BJ (cell line): ENCODE measurements at regions not wholly inside any gene's neighbourhood (a gene's known extent, or its start where the extent isn't known, plus 50 kb on each side); places are given as distances from the start of the nearest gene placed in this dataset.

Experiments
- CTCF ChIA-PET: fragments of 350-600 bp; formaldehyde crosslinking; extraction: SDS; loops from one replicate; lab custom pipeline; 2021; ENCODE audit warnings: antibody characterized with exemption, inconsistent platforms; lab: Yijun Ruan, JAX
- POLR2A ChIA-PET: fragments of 300-600 bp; sonication (Branson Sonifier 250); formaldehyde crosslinking; extraction: SDS; loops from one replicate; lab custom pipeline; 2021; ENCODE audit warnings: antibody characterized with exemption; lab: Charles Lee
- DNase-seq: peaks from one replicate; pipeline ENCODE4 v3.0.0-alpha.2; 2011; ENCODE audit warnings: low read depth
- H3K27me3 ChIP-seq: 2 replicates; pipeline ENCODE4 v1.6.0; 2011; ENCODE audit warnings: low read length; ENCODE audit not compliant: control insufficient read depth, insufficient read depth
- H3K36me3 ChIP-seq: 2 replicates; pipeline ENCODE4 v1.5.1; 2011; ENCODE audit warnings: low read length; ENCODE audit not compliant: control insufficient read depth, insufficient read depth
- H3K4me3 ChIP-seq: 2 replicates; pipeline ENCODE4 v1.5.1; 2011; ENCODE audit warnings: low read depth, mild to moderate bottlenecking, control low read depth, low read length
- TF ChIP-seq, protein P1 (sequence below): IDR thresholded peaks from 2 replicates; pipeline ENCODE4 v1.5.1; 2011; ENCODE audit warnings: low read depth, mild to moderate bottlenecking, control low read depth, inconsistent platforms, low read length, moderate library complexity; ENCODE audit not compliant: insufficient read depth

- DNase-seq = no peak
- TF ChIP-seq, protein P1, sequence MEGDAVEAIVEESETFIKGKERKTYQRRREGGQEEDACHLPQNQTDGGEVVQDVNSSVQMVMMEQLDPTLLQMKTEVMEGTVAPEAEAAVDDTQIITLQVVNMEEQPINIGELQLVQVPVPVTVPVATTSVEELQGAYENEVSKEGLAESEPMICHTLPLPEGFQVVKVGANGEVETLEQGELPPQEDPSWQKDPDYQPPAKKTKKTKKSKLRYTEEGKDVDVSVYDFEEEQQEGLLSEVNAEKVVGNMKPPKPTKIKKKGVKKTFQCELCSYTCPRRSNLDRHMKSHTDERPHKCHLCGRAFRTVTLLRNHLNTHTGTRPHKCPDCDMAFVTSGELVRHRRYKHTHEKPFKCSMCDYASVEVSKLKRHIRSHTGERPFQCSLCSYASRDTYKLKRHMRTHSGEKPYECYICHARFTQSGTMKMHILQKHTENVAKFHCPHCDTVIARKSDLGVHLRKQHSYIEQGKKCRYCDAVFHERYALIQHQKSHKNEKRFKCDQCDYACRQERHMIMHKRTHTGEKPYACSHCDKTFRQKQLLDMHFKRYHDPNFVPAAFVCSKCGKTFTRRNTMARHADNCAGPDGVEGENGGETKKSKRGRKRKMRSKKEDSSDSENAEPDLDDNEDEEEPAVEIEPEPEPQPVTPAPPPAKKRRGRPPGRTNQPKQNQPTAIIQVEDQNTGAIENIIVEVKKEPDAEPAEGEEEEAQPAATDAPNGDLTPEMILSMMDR = no peak
- no peaks in the 10 kb centered on the region for H3K27me3 ChIP-seq
- POLR2A ChIA-PET = interaction anchor here (0.5 kb wide), 1 partner anchor 148 kb away, joined by 5 read pairs; no protein-coding TSS in a partner anchor
- CTCF ChIA-PET = interaction anchor here (1.0 to 4.3 kb wide), 5 partner anchors 10 to 129 kb away, joined by 3 to 17 read pairs (median 3); no protein-coding TSS in a partner anchor
- H3K4me3 ChIP-seq = no peak overlapping the region
- H3K36me3 ChIP-seq = no peaks in the 10 kb centered on the region
These were observed 178.4 kb downstream of the ARHGAP12 start for GRCh38 chr10:31749981-31750840.

DNA sequence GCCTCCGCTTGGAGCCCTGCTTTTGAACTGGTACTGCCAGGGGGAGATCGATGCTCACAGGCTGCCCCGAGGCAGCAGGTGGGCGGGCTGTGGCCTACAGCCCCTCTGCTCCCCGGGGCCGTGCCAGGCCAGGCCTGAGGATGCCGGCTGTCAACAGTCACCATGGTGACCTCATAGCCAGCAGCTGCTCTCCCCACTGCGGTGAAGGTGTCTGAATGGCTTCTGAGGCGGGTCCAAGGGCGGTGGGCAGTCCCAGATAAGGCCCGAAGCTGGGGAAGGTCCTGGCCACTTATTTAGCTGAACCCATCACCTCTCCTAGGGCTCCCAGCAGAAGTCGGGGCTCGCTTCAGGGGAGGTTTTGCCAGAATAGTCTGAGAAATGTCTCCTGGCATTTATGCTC lies 179.3 kb downstream of the ARHGAP12 start:
- POLR2A ChIA-PET = no interaction called here
- Histone ChIP-seq H3K27me3 (no peaks in the 10 kb centered on the region), H3K36me3 (no peaks in the 10 kb centered on the region), H3K4me3 (no peak overlapping the region)
- no peak for DNase-seq
- TF ChIP-seq, protein P1 = no peak
- CTCF ChIA-PET = interaction anchor here (0.6 to 4.3 kb wide), 4 partner anchors 9 to 40 kb away, joined by 3 to 17 read pairs (median 3); no protein-coding TSS in a partner anchor

- Histone ChIP-seq H3K36me3 (no peaks in the 10 kb centered on the region), H3K27me3 (no peaks in the 10 kb centered on the region), H3K4me3 (no peak overlapping the region)
- TF ChIP-seq, protein P1 = no peak
- POLR2A ChIA-PET = no interaction called here
- DNase-seq = peak; percentile 85
- CTCF ChIA-PET = interaction anchor here (1.2 kb wide), 2 partner anchors 11 to 17 kb away, joined by 3 to 4 read pairs; no protein-coding TSS in a partner anchor
These were observed 182.8 kb downstream of the ARHGAP12 start for GRCh38 chr10:31745612-31746376.

DNA sequence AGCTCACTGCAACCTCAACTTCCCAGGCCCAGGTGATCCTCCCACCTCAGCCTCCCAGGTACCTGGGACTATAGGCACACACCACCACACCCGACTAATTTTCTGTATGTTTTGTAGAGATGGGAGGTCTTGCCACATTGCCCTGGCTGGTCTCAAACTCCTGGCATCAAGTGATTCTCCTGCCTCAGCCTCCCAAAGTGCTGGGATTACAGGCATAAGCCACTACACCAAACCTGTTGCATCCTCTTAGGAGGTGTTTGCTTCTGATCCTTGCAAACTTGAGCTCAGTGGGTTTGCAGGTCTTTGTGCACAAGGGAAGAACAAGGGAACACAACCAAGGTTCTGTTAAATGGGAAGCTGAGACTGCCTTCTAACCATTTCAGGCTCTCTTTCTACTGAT lies 184.6 kb downstream of the ARHGAP12 start:
- ChIA-PET POLR2A (no interaction called here), CTCF (interaction anchor here (1.2 kb wide), 1 partner anchor 14 kb away, joined by 3 read pairs; no protein-coding TSS in a partner anchor)
- TF ChIP-seq, protein P1 = no peak

DNA sequence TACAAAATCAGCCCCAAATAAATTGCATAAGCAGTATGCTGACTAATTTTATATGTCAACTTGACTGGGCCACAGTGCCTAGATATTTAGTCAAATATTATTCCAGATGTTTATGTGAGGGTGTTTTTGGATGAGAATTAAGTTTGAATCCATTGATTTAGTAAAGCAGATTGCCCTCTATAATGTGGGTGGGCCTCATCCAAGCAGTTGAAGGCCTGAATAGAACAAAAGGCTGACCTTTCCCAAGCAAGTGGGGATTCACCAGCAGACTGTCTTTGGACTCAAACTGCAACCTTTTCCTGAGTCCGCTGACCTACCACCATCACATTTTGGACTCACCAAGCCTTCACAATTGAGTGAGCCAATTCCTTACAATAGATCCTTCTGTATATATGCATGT lies 186.4 kb downstream of the ARHGAP12 start:
- CTCF ChIA-PET = interaction anchor here (3.1 kb wide), 1 partner anchor 8 kb away, joined by 17 read pairs; no protein-coding TSS in a partner anchor

More for the DNA sequence above, 184.6 kb downstream of the ARHGAP12 start:
- no peaks in the 10 kb centered on the region for H3K36me3 ChIP-seq
- DNase-seq = no peak
- no peaks in the 10 kb centered on the region for H3K27me3 ChIP-seq
- H3K4me3 ChIP-seq = no peak overlapping the region

More for the DNA sequence above, 186.4 kb downstream of the ARHGAP12 start:
- Histone ChIP-seq H3K36me3 (no peaks in the 10 kb centered on the region), H3K27me3 (no peaks in the 10 kb centered on the region), H3K4me3 (no peak overlapping the region)
- POLR2A ChIA-PET = no interaction called here
- TF ChIP-seq, protein P1 = no peak
- no peak for DNase-seq
